Activated T-cell treated with anti-CD3 and anti-CD28 coated beads, Interleukin-2, amount 50 U/mL, for 4 hours (primary cell): ENCODE measurements at regions not wholly inside any gene's neighbourhood (a gene's known extent, or its start where the extent isn't known, plus 50 kb on each side); places are given as distances from the start of the nearest gene placed in this dataset.

Experiments used
- ATAC-seq, 2 donors: fragments of 200-7000 bp; cut with Tn5 transposase; one replicate each; pipeline ENCODE4 v1.10.0; 2021
- DNase-seq: peaks from one replicate; pipeline ENCODE4 v3.0.0-alpha.2; 2020
- H3K27me3 Mint-ChIP-seq: one replicate; pipeline ENCODE4 v1.8.0; 2021; ENCODE audit warnings: low read depth, mixed read lengths
- H3K36me3 Mint-ChIP-seq: one replicate; pipeline ENCODE4 v1.8.0; 2022; ENCODE audit warnings: mixed read lengths; ENCODE audit not compliant: insufficient read depth
- H3K4me1 Mint-ChIP-seq: one replicate; pipeline ENCODE4 v1.8.0; 2021; ENCODE audit warnings: low read depth, mixed read lengths
- H3K4me3 Mint-ChIP-seq: one replicate; pipeline ENCODE4 v1.8.0; 2021; ENCODE audit warnings: mild to moderate bottlenecking, moderate library complexity, mixed read lengths
- H3K9me3 Mint-ChIP-seq: one replicate; pipeline ENCODE4 v1.8.0; 2021; ENCODE audit warnings: mixed read lengths

DNA sequence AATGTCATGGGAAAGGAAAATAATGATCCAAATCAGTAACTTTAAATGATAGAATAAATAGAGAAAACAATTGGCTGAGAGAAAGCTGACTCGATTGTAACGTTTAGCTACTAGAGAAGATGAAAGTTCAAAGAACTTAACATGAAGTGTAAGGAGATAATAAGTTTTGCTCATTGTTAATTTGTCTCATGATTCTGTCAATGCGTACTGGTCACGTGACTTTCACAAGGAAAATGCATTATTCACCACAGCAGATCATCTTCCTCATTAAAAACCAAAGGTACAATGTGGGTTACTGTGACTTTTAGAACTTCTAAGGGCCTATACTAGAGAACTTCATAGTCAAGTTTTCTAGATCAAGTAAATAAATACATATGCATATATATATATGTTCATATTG, 1207.2 kb downstream of the EFNB2 start:
- H3K36me3 Mint-ChIP-seq, result no peaks in the 10 kb centered on the region
- H3K27me3 Mint-ChIP-seq, result no peaks in the 10 kb centered on the region
- no peaks in the 10 kb centered on the region for H3K4me1 Mint-ChIP-seq
- no peaks in the 10 kb centered on the region for H3K9me3 Mint-ChIP-seq
- ATAC-seq (no peak), DNase-seq (no peak)
- H3K4me3 Mint-ChIP-seq, result no peak overlapping the region

- DNase-seq (no peak), ATAC-seq (no peak)
- no peaks in the 10 kb centered on the region for H3K27me3 Mint-ChIP-seq
- no peaks in the 10 kb centered on the region for H3K36me3 Mint-ChIP-seq
- H3K4me1 Mint-ChIP-seq, result no peaks in the 10 kb centered on the region
- H3K9me3 Mint-ChIP-seq, result no peaks in the 10 kb centered on the region
- no peak overlapping the region for H3K4me3 Mint-ChIP-seq
These were observed 1207.8 kb downstream of the EFNB2 start for GRCh38 chr13:105327581-105328126.

DNA sequence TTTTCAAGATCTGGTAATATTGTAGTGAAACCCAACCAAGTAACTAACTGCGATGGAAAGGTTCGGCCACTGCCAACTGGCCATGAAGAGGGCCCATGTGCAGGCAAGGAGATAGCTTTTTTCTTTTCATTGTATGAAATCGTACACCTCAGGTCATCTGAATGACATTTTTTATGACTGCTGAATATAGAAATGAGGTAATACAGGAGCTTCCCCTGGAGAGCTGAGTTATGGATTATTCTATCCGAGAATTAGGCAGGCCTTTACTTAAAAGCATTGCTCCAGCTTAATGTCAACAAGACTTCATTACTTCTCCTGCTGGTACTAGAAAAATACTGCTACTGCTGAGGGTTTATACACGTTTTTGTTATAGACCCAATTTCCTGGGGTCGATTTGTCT, 1215.6 kb downstream of the EFNB2 start:
- no peak for ATAC-seq
- no peaks in the 10 kb centered on the region for H3K27me3 Mint-ChIP-seq

DNA sequence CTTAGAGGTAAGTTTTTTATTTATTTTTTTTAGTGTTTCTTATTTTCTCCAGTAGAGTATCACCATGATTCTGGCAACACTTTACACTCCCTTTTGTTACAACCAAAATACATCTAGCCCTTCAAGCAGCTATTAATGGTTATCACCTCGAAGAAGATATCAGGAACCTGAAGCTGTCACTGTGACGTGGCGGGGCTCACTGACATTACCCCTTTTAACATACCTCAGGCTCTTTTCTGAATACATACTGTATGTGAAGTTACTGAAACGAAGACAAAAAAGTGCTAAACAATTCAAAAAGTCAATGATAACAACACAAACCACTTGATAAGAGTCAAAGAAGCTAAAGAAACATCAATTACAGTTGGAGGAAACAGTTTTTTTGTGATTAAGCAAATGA, 1218.7 kb downstream of the EFNB2 start:
- H3K9me3 Mint-ChIP-seq, result no peaks in the 10 kb centered on the region
- H3K36me3 Mint-ChIP-seq, result no peaks in the 10 kb centered on the region
- no peaks in the 10 kb centered on the region for H3K27me3 Mint-ChIP-seq
- no peaks in the 10 kb centered on the region for H3K4me1 Mint-ChIP-seq
- no peak for DNase-seq
- H3K4me3 Mint-ChIP-seq, result no peak overlapping the region
- no peak for ATAC-seq

More for the DNA sequence above, 1215.6 kb downstream of the EFNB2 start:
- H3K4me1 Mint-ChIP-seq, result no peaks in the 10 kb centered on the region
- no peaks in the 10 kb centered on the region for H3K9me3 Mint-ChIP-seq
- DNase-seq, result no peak
- H3K36me3 Mint-ChIP-seq, result no peaks in the 10 kb centered on the region
- no peak overlapping the region for H3K4me3 Mint-ChIP-seq

DNA sequence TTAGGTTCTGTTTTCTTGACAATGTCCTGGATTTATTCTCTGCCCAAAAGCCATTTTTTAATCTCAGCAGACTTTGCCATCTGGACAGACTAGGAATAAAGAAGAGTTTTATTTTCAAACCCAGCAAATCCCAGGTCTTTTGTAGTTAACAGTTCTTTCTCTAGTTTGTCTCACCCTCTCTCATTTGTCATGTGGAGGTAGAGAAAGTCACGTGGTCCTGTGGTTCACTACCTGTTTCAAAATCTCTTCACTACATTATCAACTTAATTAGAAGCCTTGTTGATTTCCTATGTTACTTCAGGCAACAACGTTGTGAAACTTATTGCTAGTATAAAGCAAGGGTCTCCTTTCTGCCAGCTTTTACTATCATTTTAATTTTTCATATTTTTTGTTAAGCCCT, 1222.6 kb downstream of the EFNB2 start:
- ATAC-seq (no peak), DNase-seq (no peak)
- Mint-ChIP-seq H3K4me3 (no peak overlapping the region), H3K27me3 (no peaks in the 10 kb centered on the region), H3K36me3 (no peaks in the 10 kb centered on the region), H3K4me1 (no peaks in the 10 kb centered on the region), H3K9me3 (no peaks in the 10 kb centered on the region)

GRCh38 chr13:105311094-105311493, 1224.4 kb downstream of the EFNB2 start:
- no peak for DNase-seq
- no peak for ATAC-seq
- no peaks in the 10 kb centered on the region for H3K4me1 Mint-ChIP-seq
- H3K36me3 Mint-ChIP-seq, result no peaks in the 10 kb centered on the region
- H3K4me3 Mint-ChIP-seq, result no peak overlapping the region
- H3K27me3 Mint-ChIP-seq, result no peaks in the 10 kb centered on the region
- H3K9me3 Mint-ChIP-seq, result no peaks in the 10 kb centered on the region

- no peaks in the 10 kb centered on the region for H3K36me3 Mint-ChIP-seq
- no peaks in the 10 kb centered on the region for H3K27me3 Mint-ChIP-seq
- H3K4me1 Mint-ChIP-seq, result no peaks in the 10 kb centered on the region
- no peaks in the 10 kb centered on the region for H3K9me3 Mint-ChIP-seq
- DNase-seq, result no peak
- no peak overlapping the region for H3K4me3 Mint-ChIP-seq
- no peak for ATAC-seq
These were observed 1227.7 kb downstream of the EFNB2 start for GRCh38 chr13:105307776-105308175.

DNA sequence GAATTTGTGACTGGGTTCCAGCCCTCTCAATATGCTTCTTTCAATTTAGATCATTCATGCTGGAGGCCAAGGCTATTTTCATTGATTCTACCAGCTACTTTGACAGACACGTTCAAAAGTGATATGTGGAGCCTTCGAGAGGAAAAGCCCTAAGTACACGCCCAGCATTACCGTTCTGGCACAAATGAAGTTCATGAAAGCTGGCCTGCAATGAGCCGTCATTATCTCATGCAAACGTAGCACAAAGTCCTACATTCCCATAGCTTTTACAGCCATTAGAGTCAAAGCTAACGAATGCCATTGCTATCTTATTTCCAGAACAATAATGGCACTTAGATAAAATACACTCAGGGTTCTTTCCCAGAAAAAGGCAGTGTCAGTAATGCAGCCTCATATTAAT, 1237.6 kb downstream of the EFNB2 start:
- H3K4me3 Mint-ChIP-seq, result no peak overlapping the region
- DNase-seq (no peak), ATAC-seq (no peak)
- no peaks in the 10 kb centered on the region for H3K27me3 Mint-ChIP-seq
- H3K4me1 Mint-ChIP-seq, result no peaks in the 10 kb centered on the region
- no peaks in the 10 kb centered on the region for H3K36me3 Mint-ChIP-seq
- no peaks in the 10 kb centered on the region for H3K9me3 Mint-ChIP-seq

DNA sequence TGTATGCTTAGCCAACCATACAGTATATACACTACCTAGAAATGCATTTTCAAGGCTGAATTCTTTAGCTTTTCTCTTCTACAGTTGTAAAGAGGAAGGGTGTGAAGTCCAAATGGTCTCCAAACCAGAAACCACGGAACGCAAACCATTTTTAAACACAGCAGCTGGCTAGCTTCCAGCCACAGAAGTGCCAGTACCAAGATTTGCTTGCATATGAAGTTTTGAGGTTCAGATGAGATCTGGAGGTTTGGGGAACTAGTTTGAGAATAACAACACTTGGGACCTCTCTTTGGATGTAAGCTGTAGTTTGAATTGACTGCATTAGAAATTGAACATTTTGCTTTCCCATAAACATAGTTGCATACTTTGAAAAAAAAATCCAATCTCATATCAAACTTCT, 1243.5 kb downstream of the EFNB2 start:
- DNase-seq, result no peak
- no peaks in the 10 kb centered on the region for H3K4me1 Mint-ChIP-seq
- H3K4me3 Mint-ChIP-seq, result no peak overlapping the region
- H3K9me3 Mint-ChIP-seq, result no peaks in the 10 kb centered on the region
- ATAC-seq, result no peak
- no peaks in the 10 kb centered on the region for H3K36me3 Mint-ChIP-seq
- no peaks in the 10 kb centered on the region for H3K27me3 Mint-ChIP-seq

DNA sequence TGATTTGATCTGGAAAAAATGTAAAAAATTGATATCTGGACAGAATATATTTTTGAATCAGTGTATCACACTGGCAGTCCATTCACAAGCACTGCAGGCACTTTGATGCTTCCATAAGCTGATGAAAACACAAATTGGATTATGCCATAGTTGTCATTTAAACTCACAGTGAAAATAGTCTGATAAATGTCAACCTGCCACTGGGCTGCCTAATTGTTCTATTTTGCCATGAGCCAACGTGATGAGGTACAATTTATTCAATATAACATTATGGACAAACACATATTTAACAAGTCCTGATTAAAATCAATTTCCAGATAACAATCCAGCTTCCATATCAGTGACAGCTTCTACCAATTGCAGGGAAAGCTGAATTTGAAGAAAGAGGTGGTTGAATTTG, 1244.9 kb downstream of the EFNB2 start:
- Mint-ChIP-seq H3K36me3 (no peaks in the 10 kb centered on the region), H3K4me1 (no peaks in the 10 kb centered on the region), H3K9me3 (no peaks in the 10 kb centered on the region), H3K4me3 (no peak overlapping the region), H3K27me3 (no peaks in the 10 kb centered on the region)
- DNase-seq (no peak), ATAC-seq (no peak)

DNA sequence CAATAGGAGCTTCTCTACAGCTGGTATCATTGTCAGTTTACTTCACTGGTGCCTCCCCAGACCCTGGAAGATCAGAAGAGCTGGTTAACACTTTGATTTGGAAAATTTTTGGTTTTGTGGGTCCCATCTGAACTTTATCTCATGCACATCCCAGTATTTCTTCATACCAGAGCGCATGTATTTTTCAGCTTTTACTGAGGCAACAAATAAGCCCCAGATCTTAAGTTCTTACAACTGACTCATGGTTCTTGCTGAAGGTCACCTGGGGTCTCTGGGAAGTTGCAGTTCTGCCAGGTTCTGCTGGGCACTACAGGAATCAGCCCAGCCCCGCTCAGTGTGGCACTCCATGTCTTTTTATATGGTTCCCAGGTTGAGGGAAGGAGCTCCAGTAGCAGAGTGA, 1249.9 kb downstream of the EFNB2 start:
- H3K4me3 Mint-ChIP-seq, result no peak overlapping the region
- H3K9me3 Mint-ChIP-seq, result no peaks in the 10 kb centered on the region
- no peaks in the 10 kb centered on the region for H3K27me3 Mint-ChIP-seq
- ATAC-seq, result no peak
- no peaks in the 10 kb centered on the region for H3K4me1 Mint-ChIP-seq
- no peaks in the 10 kb centered on the region for H3K36me3 Mint-ChIP-seq
- no peak for DNase-seq

DNA sequence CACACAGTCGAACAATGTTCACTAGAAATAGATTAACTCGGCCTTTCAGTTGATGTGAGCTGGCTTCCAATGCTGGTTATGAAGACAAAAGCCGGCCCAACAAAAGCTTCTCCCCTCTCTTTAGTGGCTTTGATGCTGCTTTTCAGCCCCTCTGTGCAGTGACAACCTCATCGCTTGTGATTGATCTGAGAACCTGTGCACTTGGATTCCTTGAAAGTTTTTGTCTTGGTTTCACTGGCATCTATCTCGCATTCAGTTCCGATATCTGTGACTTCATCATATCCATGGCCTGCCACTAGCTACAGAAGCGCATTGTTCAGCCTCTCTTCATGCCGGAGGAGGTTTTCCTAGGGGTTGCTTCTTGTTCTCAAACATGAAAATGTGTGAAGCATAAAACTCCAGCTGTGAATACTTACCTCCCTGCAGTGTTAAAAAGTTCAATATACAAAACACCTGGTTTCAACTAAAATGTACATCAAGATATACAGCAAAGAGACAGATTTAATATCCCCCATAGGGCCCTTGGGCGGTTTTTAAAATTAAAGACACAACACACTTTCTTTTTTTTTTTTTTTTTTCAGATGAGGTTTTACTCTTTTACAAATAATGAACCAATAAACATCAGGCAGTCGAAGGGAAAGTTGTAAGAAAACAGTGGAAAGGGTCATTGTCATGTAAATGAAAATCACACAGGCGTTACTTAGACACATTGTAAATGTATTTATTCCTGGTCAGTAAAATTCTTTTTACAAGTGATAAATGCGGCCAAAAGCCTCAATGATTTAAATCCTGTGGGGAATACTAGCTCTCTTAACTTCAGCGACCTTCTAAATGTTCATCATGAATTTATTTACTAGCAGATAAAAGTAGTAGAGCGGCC, 1252.8 kb downstream of the EFNB2 start:
- ATAC-seq (no peak), DNase-seq (no peak)
- H3K36me3 Mint-ChIP-seq, result no peaks in the 10 kb centered on the region
- H3K9me3 Mint-ChIP-seq, result no peaks in the 10 kb centered on the region
- no peaks in the 10 kb centered on the region for H3K27me3 Mint-ChIP-seq
- no peaks in the 10 kb centered on the region for H3K4me1 Mint-ChIP-seq
- no peak overlapping the region for H3K4me3 Mint-ChIP-seq

DNA sequence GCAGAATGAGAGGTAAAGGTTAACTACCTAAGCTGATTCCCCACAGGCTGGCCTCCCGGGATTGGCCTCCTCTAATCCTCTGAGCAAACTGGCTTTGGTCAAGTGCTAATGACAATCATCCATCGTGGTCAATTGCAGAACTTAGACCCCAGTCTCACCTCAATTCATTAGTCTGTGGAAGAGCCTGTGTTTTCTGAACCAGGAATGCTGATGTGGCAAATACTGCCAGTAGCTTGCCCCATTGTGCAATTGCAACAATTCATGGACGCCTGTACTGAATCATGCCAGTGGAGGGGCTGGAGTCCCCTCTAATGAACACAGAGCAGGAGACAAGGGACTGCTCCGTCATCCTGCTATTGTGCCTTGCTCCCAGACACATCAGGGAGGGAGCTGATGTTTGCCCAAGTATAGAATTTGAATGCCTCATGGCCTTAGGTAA, 1256.5 kb downstream of the EFNB2 start:
- Mint-ChIP-seq H3K9me3 (no peaks in the 10 kb centered on the region), H3K4me1 (no peaks in the 10 kb centered on the region), H3K27me3 (no peaks in the 10 kb centered on the region), H3K4me3 (no peak overlapping the region), H3K36me3 (no peaks in the 10 kb centered on the region)
- no peak for ATAC-seq
- DNase-seq, result no peak

DNA sequence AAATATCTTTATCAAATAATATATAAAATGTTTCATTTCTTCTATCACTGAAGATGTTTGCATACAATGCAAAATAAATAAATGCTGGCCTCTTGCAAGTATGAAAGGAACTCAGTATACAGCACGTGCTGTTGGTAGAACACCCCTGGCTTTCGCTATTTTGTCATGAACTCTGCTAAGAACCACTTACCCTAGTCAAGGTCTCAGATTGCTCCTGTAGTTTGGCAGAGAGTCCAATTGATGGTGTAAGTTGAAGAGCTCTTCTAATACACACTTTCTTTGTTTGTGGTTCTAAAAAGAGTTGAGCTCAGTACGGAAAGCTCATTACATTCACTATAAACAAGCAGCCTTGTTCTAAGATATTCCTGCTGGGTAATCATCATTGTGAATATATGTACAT, 1258.9 kb downstream of the EFNB2 start:
- H3K4me1 Mint-ChIP-seq, result no peaks in the 10 kb centered on the region
- H3K36me3 Mint-ChIP-seq, result no peaks in the 10 kb centered on the region
- H3K4me3 Mint-ChIP-seq, result no peak overlapping the region
- ATAC-seq (no peak), DNase-seq (no peak)
- H3K27me3 Mint-ChIP-seq, result peaks cover 3% of the 10 kb centered on the region
- no peaks in the 10 kb centered on the region for H3K9me3 Mint-ChIP-seq

DNA sequence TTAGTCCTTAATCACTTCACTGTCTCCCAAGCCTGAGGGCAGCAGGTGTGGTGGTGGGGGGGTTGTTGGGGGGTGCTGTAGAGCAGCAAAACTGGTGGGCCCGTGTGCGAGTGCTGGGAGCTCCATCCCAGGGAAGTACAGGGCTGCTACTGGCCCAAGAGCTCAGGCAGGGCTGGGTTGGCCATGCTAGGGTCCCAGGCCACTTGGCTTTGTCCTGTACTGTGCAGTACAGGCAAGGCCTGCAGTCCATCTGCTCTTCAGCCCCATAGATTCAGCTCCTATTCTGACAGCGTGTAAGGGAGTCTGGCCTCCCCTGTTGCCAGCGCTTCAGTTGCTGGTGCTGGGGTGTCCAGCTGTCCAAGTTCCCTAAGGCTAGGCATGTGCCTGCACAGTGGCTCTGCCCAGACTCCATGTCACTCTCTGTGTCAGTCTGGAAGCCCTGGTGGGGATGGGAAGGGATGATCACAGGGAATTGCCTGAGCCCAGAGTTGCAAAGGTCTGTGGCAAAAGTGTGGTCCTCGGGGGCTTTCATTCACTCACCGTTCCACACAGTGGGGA, 1261.7 kb downstream of the EFNB2 start:
- peaks cover 3% of the 10 kb centered on the region for H3K27me3 Mint-ChIP-seq
- DNase-seq (no peak), ATAC-seq (peak in 1 of 2 donors; percentile 30)
- no peaks in the 10 kb centered on the region for H3K36me3 Mint-ChIP-seq
- H3K4me1 Mint-ChIP-seq, result no peaks in the 10 kb centered on the region
- H3K9me3 Mint-ChIP-seq, result no peaks in the 10 kb centered on the region
- no peak overlapping the region for H3K4me3 Mint-ChIP-seq
